RWPE2 (cell line): ENCODE measurements at regions not wholly inside any gene's neighbourhood (a gene's known extent, or its start where the extent isn't known, plus 50 kb on each side); places are given as distances from the start of the nearest gene placed in this dataset.

ENCODE experiments used
- ATAC-seq: fragments of 200-7000 bp; cut with Tn5 transposase; 3 replicates; pipeline ENCODE4 v1.9.1; 2021; ENCODE audit warnings: low read depth
- DNase-seq: peaks from one replicate; pipeline ENCODE4 v3.0.0-alpha.2; 2020; ENCODE audit warnings: low spot score
- H3K27ac ChIP-seq: fragments of 450-650 bp; 2 replicates; pipeline ENCODE4 v1.5.1; 2017; ENCODE audit warnings: mild to moderate bottlenecking; ENCODE audit not compliant: poor library complexity, severe bottlenecking
- H3K27me3 ChIP-seq: fragments of 250-450 bp; sonication (Bioruptor Pico); 2 replicates; pipeline ENCODE4 v1.5.1; 2021; ENCODE audit warnings: mild to moderate bottlenecking, moderate library complexity; ENCODE audit not compliant: insufficient read depth, poor library complexity, severe bottlenecking
- H3K36me3 ChIP-seq: fragments of 250-450 bp; sonication (Bioruptor Pico); 2 replicates; pipeline ENCODE4 v1.5.1; 2020; ENCODE audit warnings: low read depth, mild to moderate bottlenecking, moderate library complexity
- H3K4me1 ChIP-seq: fragments of 250-450 bp; sonication (Bioruptor Pico); 2 replicates; pipeline ENCODE4 v1.5.1; 2021; ENCODE audit warnings: mild to moderate bottlenecking, moderate library complexity; ENCODE audit not compliant: insufficient read depth, poor library complexity, severe bottlenecking
- H3K4me3 ChIP-seq: fragments of 250-450 bp; sonication (Bioruptor Pico); 2 replicates; pipeline ENCODE4 v1.5.1; 2021; ENCODE audit warnings: mild to moderate bottlenecking, moderate library complexity; ENCODE audit not compliant: severe bottlenecking
- H3K9me3 ChIP-seq: fragments of 250-450 bp; sonication (Bioruptor Pico); 2 replicates; pipeline ENCODE4 v1.5.1; 2021; ENCODE audit warnings: mild to moderate bottlenecking, moderate library complexity; ENCODE audit not compliant: severe bottlenecking
- TF ChIP-seq, protein P1 (sequence below): fragments of 450-650 bp; IDR thresholded peaks from one replicate; pipeline ENCODE4 v1.5.1; 2017; ENCODE audit warnings: mild to moderate bottlenecking, moderate library complexity; ENCODE audit not compliant: poor library complexity, severe bottlenecking

DNA sequence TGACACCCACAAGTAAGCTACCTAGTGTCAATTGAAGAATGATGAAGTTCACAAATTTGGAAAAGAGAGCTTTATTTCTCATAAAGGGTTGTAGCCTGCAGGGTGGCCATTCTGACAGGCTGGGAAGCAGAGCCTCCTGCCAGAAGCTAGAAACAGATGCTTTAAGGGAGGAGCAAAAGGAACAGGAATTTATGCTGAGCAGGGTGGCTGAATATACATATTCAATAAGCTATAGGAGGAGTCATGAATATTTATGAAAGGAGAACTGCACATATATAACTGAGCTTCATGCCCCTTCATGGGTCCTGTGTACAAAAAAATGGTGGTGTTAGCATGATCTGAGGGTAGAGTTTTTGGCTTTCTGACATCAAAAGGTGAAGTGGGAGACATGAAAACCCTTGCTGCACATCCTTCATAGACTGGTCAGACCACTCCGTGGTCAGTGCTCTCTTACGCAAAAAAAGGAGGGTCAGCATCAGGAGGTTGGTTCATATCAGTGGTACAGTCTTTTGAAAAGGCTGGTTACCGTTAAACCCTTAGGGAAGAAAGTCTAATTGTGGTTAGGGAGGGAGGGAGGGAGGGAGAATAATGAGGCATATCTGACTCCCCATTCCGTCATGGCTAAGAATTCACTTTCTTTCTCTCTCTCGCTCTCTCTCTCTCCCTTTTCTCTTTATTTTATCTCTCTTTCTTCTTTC, 121.4 kb downstream of the LUZP4 start:
- H3K27ac ChIP-seq = no peak overlapping the region
- H3K9me3 ChIP-seq = no peaks in the 10 kb centered on the region
- H3K4me1 ChIP-seq = no peaks in the 10 kb centered on the region
- ATAC-seq = no peak
- TF ChIP-seq, protein P1, sequence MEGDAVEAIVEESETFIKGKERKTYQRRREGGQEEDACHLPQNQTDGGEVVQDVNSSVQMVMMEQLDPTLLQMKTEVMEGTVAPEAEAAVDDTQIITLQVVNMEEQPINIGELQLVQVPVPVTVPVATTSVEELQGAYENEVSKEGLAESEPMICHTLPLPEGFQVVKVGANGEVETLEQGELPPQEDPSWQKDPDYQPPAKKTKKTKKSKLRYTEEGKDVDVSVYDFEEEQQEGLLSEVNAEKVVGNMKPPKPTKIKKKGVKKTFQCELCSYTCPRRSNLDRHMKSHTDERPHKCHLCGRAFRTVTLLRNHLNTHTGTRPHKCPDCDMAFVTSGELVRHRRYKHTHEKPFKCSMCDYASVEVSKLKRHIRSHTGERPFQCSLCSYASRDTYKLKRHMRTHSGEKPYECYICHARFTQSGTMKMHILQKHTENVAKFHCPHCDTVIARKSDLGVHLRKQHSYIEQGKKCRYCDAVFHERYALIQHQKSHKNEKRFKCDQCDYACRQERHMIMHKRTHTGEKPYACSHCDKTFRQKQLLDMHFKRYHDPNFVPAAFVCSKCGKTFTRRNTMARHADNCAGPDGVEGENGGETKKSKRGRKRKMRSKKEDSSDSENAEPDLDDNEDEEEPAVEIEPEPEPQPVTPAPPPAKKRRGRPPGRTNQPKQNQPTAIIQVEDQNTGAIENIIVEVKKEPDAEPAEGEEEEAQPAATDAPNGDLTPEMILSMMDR = no peak
- no peak for DNase-seq
- no peaks in the 10 kb centered on the region for H3K36me3 ChIP-seq
- H3K4me3 ChIP-seq = no peak overlapping the region
- H3K27me3 ChIP-seq = no peaks in the 10 kb centered on the region

DNA sequence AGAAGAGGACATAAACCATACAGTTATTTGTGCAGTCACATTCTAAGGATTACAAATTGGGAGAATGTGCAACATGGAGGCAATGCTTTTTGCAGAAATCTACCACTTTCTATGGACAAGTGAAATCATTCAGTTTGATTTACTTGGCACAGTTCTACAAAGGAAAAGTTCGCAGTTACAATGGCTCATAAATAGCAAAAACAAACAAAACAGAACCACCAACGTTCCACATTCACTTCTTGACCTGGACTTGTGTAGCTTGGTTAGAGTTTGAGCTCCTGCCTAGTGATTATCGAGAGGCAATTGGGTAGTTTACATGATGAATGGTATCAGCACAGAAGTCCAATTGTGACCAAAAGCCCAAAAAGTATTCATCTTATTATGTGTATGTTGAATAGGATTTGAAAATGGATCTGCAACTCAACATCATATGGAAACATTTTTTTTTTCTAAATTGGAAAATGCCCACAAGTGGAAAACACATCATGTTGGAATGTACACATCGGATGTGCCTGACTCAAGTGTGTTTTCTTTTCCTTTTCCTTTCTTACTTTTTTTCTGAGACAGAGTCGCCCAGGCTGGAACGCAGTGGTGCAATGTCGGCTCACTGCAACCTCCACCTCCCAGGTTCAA, 123.8 kb downstream of the LUZP4 start:
- H3K27ac ChIP-seq = no peak overlapping the region
- H3K4me3 ChIP-seq = no peak overlapping the region
- ATAC-seq = no peak

DNA sequence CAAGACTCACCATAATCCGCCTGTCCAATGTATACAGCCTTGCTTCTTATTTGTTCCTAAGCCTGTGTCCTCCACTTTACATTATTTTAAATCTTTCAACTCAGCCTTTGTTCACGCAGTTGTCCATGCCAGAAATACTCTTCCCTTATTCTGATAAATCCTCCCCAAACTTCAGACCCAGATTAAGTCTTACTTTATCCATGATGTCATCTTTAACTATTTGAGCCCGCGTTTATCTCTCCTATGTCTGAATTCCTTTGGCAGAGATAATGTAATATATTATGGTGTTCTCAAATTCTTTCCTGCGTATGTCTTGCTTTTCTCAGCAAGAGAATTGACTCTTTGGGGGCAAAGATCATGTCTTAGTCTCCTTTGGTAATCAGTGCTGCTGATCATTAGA, 129.6 kb downstream of the LUZP4 start:
- H3K27ac ChIP-seq = no peak overlapping the region
- H3K4me1 ChIP-seq = no peaks in the 10 kb centered on the region
- DNase-seq (no peak), ATAC-seq (no peak)
- no peak overlapping the region for H3K4me3 ChIP-seq
- no peaks in the 10 kb centered on the region for H3K36me3 ChIP-seq
- TF ChIP-seq, protein P1 = no peak
- H3K27me3 ChIP-seq = no peaks in the 10 kb centered on the region
- H3K9me3 ChIP-seq = no peaks in the 10 kb centered on the region

More for the DNA sequence above, 123.8 kb downstream of the LUZP4 start:
- TF ChIP-seq, protein P1 = no peak
- no peak for DNase-seq
- Histone ChIP-seq H3K9me3 (no peaks in the 10 kb centered on the region), H3K36me3 (no peaks in the 10 kb centered on the region), H3K4me1 (no peaks in the 10 kb centered on the region), H3K27me3 (no peaks in the 10 kb centered on the region)

DNA sequence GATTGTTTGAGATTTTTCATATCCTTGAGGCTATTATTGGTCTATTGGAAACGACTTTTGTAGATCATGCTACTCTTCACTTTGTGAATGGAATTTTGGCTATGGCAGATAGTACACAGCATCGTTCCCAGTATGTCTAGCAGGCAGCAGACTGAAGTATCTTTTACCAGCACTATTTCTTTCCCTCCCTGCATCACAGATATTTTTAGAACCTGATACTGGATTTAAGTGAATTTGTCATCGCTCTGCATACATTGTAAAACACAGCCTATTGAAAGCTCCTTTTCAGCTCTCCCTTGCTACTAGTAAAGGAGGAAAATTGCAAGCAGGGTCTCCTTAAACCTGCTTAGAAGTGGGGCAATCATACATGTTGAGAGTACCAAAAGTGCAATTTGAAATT, 133.6 kb downstream of the LUZP4 start:
- H3K4me3 ChIP-seq = no peak overlapping the region
- TF ChIP-seq, protein P1 = no peak
- H3K27ac ChIP-seq = no peak overlapping the region
- DNase-seq = no peak
- no peaks in the 10 kb centered on the region for H3K36me3 ChIP-seq
- H3K27me3 ChIP-seq = no peaks in the 10 kb centered on the region
- H3K9me3 ChIP-seq = no peaks in the 10 kb centered on the region
- no peak for ATAC-seq
- no peaks in the 10 kb centered on the region for H3K4me1 ChIP-seq

DNA sequence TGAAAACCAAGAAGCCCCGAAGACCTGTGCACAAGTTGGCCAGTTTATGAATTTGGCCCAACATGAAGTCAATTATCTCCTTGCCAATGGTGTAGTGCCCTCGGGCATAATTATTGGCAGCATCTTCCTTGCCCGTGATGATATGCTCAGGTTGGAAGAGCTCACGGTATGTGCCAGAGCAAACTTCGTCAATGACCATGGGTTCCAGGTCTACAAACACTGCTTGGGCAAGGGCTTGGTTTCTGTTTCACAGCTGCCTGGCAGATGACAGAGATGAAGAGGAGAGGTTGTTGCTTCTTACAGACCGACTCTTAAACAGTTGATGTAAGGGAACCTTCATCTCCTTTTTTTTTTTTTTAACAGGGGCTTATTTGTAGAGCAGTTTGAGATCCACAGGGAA, 135.6 kb upstream of the PLS3 start:
- no peaks in the 10 kb centered on the region for H3K4me1 ChIP-seq
- TF ChIP-seq, protein P1 = no peak
- H3K4me3 ChIP-seq = no peak overlapping the region
- no peak overlapping the region for H3K27ac ChIP-seq
- ATAC-seq (no peak), DNase-seq (no peak)
- H3K27me3 ChIP-seq = no peaks in the 10 kb centered on the region
- no peaks in the 10 kb centered on the region for H3K9me3 ChIP-seq
- no peaks in the 10 kb centered on the region for H3K36me3 ChIP-seq
